A549 (cell line): ENCODE measurements at regions not wholly inside any gene's neighbourhood (a gene's known extent, or its start where the extent isn't known, plus 50 kb on each side); places are given as distances from the start of the nearest gene placed in this dataset.
A peak's percentile ranks its signal among the peaks of the same experiment; 100 is the strongest.

Source experiments
- ATAC-seq, 2 experiments: fragments of 200-7000 bp in 1 of 2; fragments of >200 bp in 1 of 2; cut with Nextera tagmentation in 1 of 2; cut with Tn5 transposase in 1 of 2; 3 replicates each; pipeline versions ENCODE4 v1.8.0 to v1.9.1; 2018 to 2020; ENCODE audit warnings: mild to moderate bottlenecking in 1 of 2, moderate library complexity in 1 of 2
- CTCF ChIA-PET: fragments of 300-600 bp; sonication (Branson Sonifier 250); formaldehyde crosslinking; extraction: SDS; loops from one replicate; lab custom pipeline; 2021; ENCODE audit warnings: antibody characterized with exemption, inconsistent platforms; lab: Yijun Ruan, JAX
- POLR2A ChIA-PET: fragments of 350-600 bp; formaldehyde crosslinking; extraction: SDS; loops from one replicate; lab custom pipeline; 2021; ENCODE audit warnings: antibody characterized with exemption, inconsistent platforms; lab: Yijun Ruan, JAX
- DNase-seq, 2 experiments: peaks; one replicate each; pipeline versions ENCODE4 v3.0.0 to v3.0.0-alpha.2; 2011 to 2016; ENCODE audit warnings: low read depth in 1 of 2, low spot score in 1 of 2
- FAIRE-seq: peaks from 2 replicates; lab custom pipeline; 2011; peaks lifted over from hg19 to GRCh38; lab: Jason Lieb, UNC
- H3K27ac ChIP-seq, 2 experiments: fragments of >200 bp; sonication (Bioruptor Twin); formaldehyde crosslinking; 3 replicates each; pipeline ENCODE4 v1.5.1; 2016 to 2017
- H3K4me1 ChIP-seq: fragments of >200 bp; sonication (Bioruptor Twin); formaldehyde crosslinking; 3 replicates; pipeline ENCODE4 v1.6.1; 2016
- H3K4me2 ChIP-seq: fragments of >200 bp; sonication (Bioruptor Twin); formaldehyde crosslinking; 3 replicates; pipeline ENCODE4 v1.6.1; 2016
- H3K4me3 ChIP-seq: fragments of >200 bp; sonication (Bioruptor Twin); formaldehyde crosslinking; 3 replicates; pipeline ENCODE4 v1.5.1; 2016
- H3K9me3 ChIP-seq: fragments of >200 bp; sonication (Bioruptor Twin); formaldehyde crosslinking; 3 replicates; pipeline ENCODE4 v1.6.1; 2016
- BCL3 ChIP-seq: fragments of >200 bp; sonication (Bioruptor Twin); formaldehyde crosslinking; IDR thresholded peaks from 3 replicates; pipeline ENCODE4 v1.6.1; 2016
- CBX2 ChIP-seq: fragments of 200-600 bp; sonication (generic); IDR thresholded peaks from 2 replicates; pipeline ENCODE4 v1.6.1; 2016; ENCODE audit warnings: low read depth, mild to moderate bottlenecking, borderline replicate concordance
- CEBPB ChIP-seq, 2 experiments: fragments of >200 bp in 1 of 2; sonication (Bioruptor Twin) in 1 of 2; formaldehyde crosslinking in 1 of 2; IDR thresholded peaks; 2 replicates each; pipeline ENCODE4 v1.6.1; 2012 to 2016
- CHD2 ChIP-seq: fragments of 150-350 bp; IDR thresholded peaks from 2 replicates; pipeline ENCODE4 v1.6.1; 2014; ENCODE audit warnings: low read length; ENCODE audit not compliant: partially characterized antibody
- CHD4 ChIP-seq: fragments of 200-600 bp; sonication (generic); IDR thresholded peaks from 2 replicates; pipeline ENCODE4 v1.6.1; 2016; ENCODE audit warnings: antibody characterized with exemption, mild to moderate bottlenecking, borderline replicate concordance
- E2F6 ChIP-seq: IDR thresholded peaks from 2 replicates; pipeline ENCODE4 v1.6.1; 2012; ENCODE audit warnings: low read depth, borderline replicate concordance
- EHF ChIP-seq: fragments of 250-450 bp; sonication (Bioruptor Pico); IDR thresholded peaks from 2 replicates; pipeline ENCODE4 v1.5.0; 2020; ENCODE audit warnings: mild to moderate bottlenecking
- ELK1 ChIP-seq: fragments of 150-350 bp; IDR thresholded peaks from 2 replicates; pipeline ENCODE4 v1.6.1; 2014; ENCODE audit warnings: low read depth, mild to moderate bottlenecking, low read length
- EP300 ChIP-seq, 2 experiments: fragments of >200 bp; sonication (Bioruptor Twin); formaldehyde crosslinking; IDR thresholded peaks; 2 replicates in 1 of 2; 3 replicates in 1 of 2; pipeline ENCODE4 v1.6.1; 2016 to 2017
- FOSL2 ChIP-seq, 2 experiments: fragments of 450-650 bp in 1 of 2; fragments of >200 bp in 1 of 2; sonication (Bioruptor Twin) in 1 of 2; formaldehyde crosslinking; IDR thresholded peaks; 2 replicates each; pipeline versions ENCODE4 v1.5.0 to v1.6.1; 2016 to 2020; ENCODE audit warnings: mild to moderate bottlenecking in 1 of 2, moderate library complexity in 1 of 2
- FOXS1 ChIP-seq: fragments of 250-450 bp; sonication (Bioruptor Pico); IDR thresholded peaks from 2 replicates; pipeline ENCODE4 v1.5.0; 2020; ENCODE audit warnings: mild to moderate bottlenecking, moderate library complexity
- GATA3 ChIP-seq: IDR thresholded peaks from 2 replicates; pipeline ENCODE4 v1.6.1; 2012; ENCODE audit warnings: borderline replicate concordance
- HDAC2 ChIP-seq: fragments of 200-600 bp; sonication (generic); IDR thresholded peaks from 2 replicates; pipeline ENCODE4 v1.6.1; 2016
- HES2 ChIP-seq: fragments of >200 bp; sonication (Bioruptor Twin); formaldehyde crosslinking; IDR thresholded peaks from 2 replicates; pipeline ENCODE4 v1.6.1; 2016
- HEYL ChIP-seq: fragments of 250-450 bp; sonication (Bioruptor Pico); IDR thresholded peaks from 2 replicates; pipeline ENCODE4 v1.8.0; 2021; ENCODE audit warnings: mild to moderate bottlenecking, moderate library complexity
- HOXB5 ChIP-seq: fragments of 250-450 bp; sonication (Bioruptor Pico); IDR thresholded peaks from 2 replicates; pipeline ENCODE4 v1.5.0; 2020; ENCODE audit warnings: mild to moderate bottlenecking, moderate library complexity
- JUN ChIP-seq, 2 experiments: fragments of >200 bp; sonication (Bioruptor Twin); formaldehyde crosslinking; IDR thresholded peaks; 2 replicates in 1 of 2; 3 replicates in 1 of 2; pipeline ENCODE4 v1.6.1; 2016 to 2017
- JUNB ChIP-seq: fragments of >200 bp; sonication (Bioruptor Twin); formaldehyde crosslinking; IDR thresholded peaks from 2 replicates; pipeline ENCODE4 v1.6.1; 2016
- KDM1A ChIP-seq: fragments of 200-600 bp; sonication (generic); IDR thresholded peaks from 2 replicates; pipeline ENCODE4 v1.6.1; 2016; ENCODE audit warnings: low read depth, mild to moderate bottlenecking
- KDM5A ChIP-seq: fragments of 200-600 bp; sonication (generic); IDR thresholded peaks from 2 replicates; pipeline ENCODE4 v1.6.1; 2016; ENCODE audit warnings: antibody characterized with exemption, mild to moderate bottlenecking
- MAX ChIP-seq: IDR thresholded peaks from 2 replicates; pipeline ENCODE4 v1.6.1; 2012
- NR3C1 ChIP-seq: fragments of >200 bp; sonication (Bioruptor Twin); formaldehyde crosslinking; IDR thresholded peaks from 3 replicates; pipeline ENCODE4 v1.6.1; 2017
- PBX3 ChIP-seq: IDR thresholded peaks from 2 replicates; pipeline ENCODE4 v1.6.1; 2012
- POLR2A ChIP-seq: IDR thresholded peaks from 2 replicates; pipeline ENCODE4 v1.6.1; 2012; ENCODE audit warnings: mild to moderate bottlenecking, low read length
- POLR2AphosphoS2 ChIP-seq: conservative IDR thresholded peaks from 2 replicates; pipeline ENCODE4 v1.6.1; 2012; ENCODE audit warnings: low read length, improper control_type of control experiment, inconsistent platforms
- RAD21 ChIP-seq, 2 experiments: fragments of >200 bp in 1 of 2; sonication (Bioruptor Twin) in 1 of 2; formaldehyde crosslinking in 1 of 2; IDR thresholded peaks in 1 of 2; conservative IDR thresholded peaks in 1 of 2; 2 replicates in 1 of 2; 3 replicates in 1 of 2; pipeline ENCODE4 v1.6.1; 2012 to 2018; ENCODE audit warnings: inconsistent platforms in 1 of 2
- RARB ChIP-seq: fragments of 250-450 bp; sonication (Bioruptor Pico); IDR thresholded peaks from 2 replicates; pipeline ENCODE4 v1.8.0; 2021; ENCODE audit warnings: mild to moderate bottlenecking, moderate library complexity
- RNF2 ChIP-seq: fragments of 200-600 bp; sonication (generic); IDR thresholded peaks from 2 replicates; pipeline ENCODE4 v1.6.1; 2016; ENCODE audit warnings: low read depth, mild to moderate bottlenecking, antibody characterized with exemption, moderate library complexity, borderline replicate concordance
- TFCP2L1 ChIP-seq: fragments of 250-450 bp; sonication (Bioruptor Pico); IDR thresholded peaks from 2 replicates; pipeline ENCODE4 v1.5.0; 2021; ENCODE audit warnings: mild to moderate bottlenecking
- ZC3H11A ChIP-seq: fragments of 450-650 bp; IDR thresholded peaks from 2 replicates; pipeline ENCODE4 v1.6.1; 2014; ENCODE audit warnings: antibody characterized with exemption, mild to moderate bottlenecking
- ZFP36 ChIP-seq: fragments of 450-650 bp; IDR thresholded peaks from 2 replicates; pipeline ENCODE4 v1.6.1; 2014; ENCODE audit warnings: borderline replicate concordance; ENCODE audit not compliant: partially characterized antibody
- WGBS: methylation state at CpG from one replicate; pipeline ENCODE4 v1.1.6; 2017; ENCODE audit errors: missing lambda C conversion rate; 5-methylcytosine and 5-hydroxymethylcytosine counted together

- no peak for FAIRE-seq
- Histone ChIP-seq H3K27ac (peak overlapping the region; percentile 70 to 85), H3K4me2 (peak overlapping the region; percentile 44; the same call in 2 of the 3 replicates)
These were observed 241.6 kb downstream of the PTPRC start for GRCh38 chr1:198880397-198880796.

GRCh38 chr1:198880818-198881597 lies 242.2 kb downstream of the PTPRC start:
- Histone ChIP-seq H3K4me1 (peaks cover 22% of the 10 kb centered on the region; the same call in 2 of the 3 replicates), H3K4me3 (no peak overlapping the region), H3K4me2 (peak overlapping the region; percentile 44), H3K9me3 (no peaks in the 10 kb centered on the region), H3K27ac (peak overlapping the region; percentile 70 to 85)
- ATAC-seq (peak; percentile 92 to 99), FAIRE-seq (peak; percentile 51), DNase-seq (peak; percentile 9 to 74)
- 53% methylated on average over 4 of the region's 4 CpGs for WGBS
- TF ChIP-seq HDAC2 (no peak), HES2 (peak; percentile 97), ELK1 (no peak), BCL3 (peak; percentile 70; the same call in 1 of the 3 replicates), TFCP2L1 (CRISPR knock-in tag) (no peak), KDM5A (no peak), CBX2 (no peak), PBX3 (no peak), EHF (no peak), KDM1A (no peak), GATA3 (peak; percentile 32; the same call in 1 of the 2 replicates), JUNB (peak; percentile 95), POLR2A (no peak), EP300 (IDR thresholded peaks at IDR 0.05) (peak; percentile 56 to 64; a peak in 2 of 5 replicates), HEYL (CRISPR knock-in tag) (no peak), POLR2AphosphoS2 (no peak), CEBPB (IDR thresholded peaks at IDR 0.05) (peak; percentile 95 to 96), CHD2 (no peak), RAD21 (conservative IDR thresholded peaks at IDR 0.05 in 1 of 2, IDR thresholded peaks at IDR 0.05 in 1 of 2) (0 out of 5 replicates have a peak, but pooled peaks of 1 of the 2 experiments have one; percentile 25), MAX (peak; percentile 52), RNF2 (no peak), RARB (CRISPR knock-in tag) (no peak), FOXS1 (no peak), NR3C1 (no peak), ZFP36 (no peak), CHD4 (no peak), JUN (IDR thresholded peaks at IDR 0.05) (peak; percentile 42 to 76; a peak in 3 of 5 replicates), HOXB5 (no peak), FOSL2 (IDR thresholded peaks at IDR 0.05) (peak; percentile 99), FOSL2 (CRISPR knock-in tag; IDR thresholded peaks at IDR 0.05) (peak; percentile 98), E2F6 (0 out of 2 replicates have a peak, but pooled peaks have one; percentile 35)
- ChIA-PET CTCF (no interaction called here), POLR2A (no interaction called here)

More at GRCh38 chr1:198880397-198880796, 241.6 kb downstream of the PTPRC start:
- no peak overlapping the region for H3K4me3 ChIP-seq
- TF ChIP-seq GATA3 (no peak), ZC3H11A (peak; percentile 88)
- peaks cover 22% of the 10 kb centered on the region; the same call in 2 of the 3 replicates for H3K4me1 ChIP-seq
- no peak for ATAC-seq
- POLR2A ChIA-PET, result no interaction called here
- H3K9me3 ChIP-seq, result no peaks in the 10 kb centered on the region
- 79% methylated on average over 2 of the region's 2 CpGs for WGBS
- CTCF ChIA-PET, result no interaction called here
- no peak for DNase-seq
